Urinary bladder (tissue), 3 donors: ENCODE measurements at regions not wholly inside any gene's neighbourhood (a gene's known extent, or its start where the extent isn't known, plus 50 kb on each side); places are given as distances from the start of the nearest gene placed in this dataset.
"Not testable (repeated sequence)": the region's sequence is repeated elsewhere in the genome, so short reads cannot be mapped to it uniquely, and the experiment has no call there.

Source experiments
- DNase-seq: peaks from one replicate; pipeline ENCODE4 v3.0.0-alpha.2; 2015; ENCODE audit errors: extremely low spot score
- H3K27ac ChIP-seq: one replicate; pipeline ENCODE4 v1.5.1; 2013; ENCODE audit warnings: low read depth, mild to moderate bottlenecking, moderate library complexity
- H3K36me3 ChIP-seq: one replicate; pipeline ENCODE4 v1.6.1; 2013; ENCODE audit warnings: mild to moderate bottlenecking, moderate library complexity; ENCODE audit not compliant: insufficient read depth
- H3K4me1 ChIP-seq: one replicate; pipeline ENCODE4 v1.6.1; 2013; ENCODE audit warnings: mild to moderate bottlenecking, moderate library complexity; ENCODE audit not compliant: insufficient read depth
- H3K4me3 ChIP-seq: one replicate; pipeline ENCODE4 v1.5.1; 2013; ENCODE audit warnings: low read depth, low read length
- WGBS: extraction: QIAGEN DNeasy Blood & Tissue Kit; methylation state at CpG from one replicate; pipeline ENCODE4 v1.1.7; 2013; 5-methylcytosine and 5-hydroxymethylcytosine counted together
- donor health status: healthy with polysubstance abuse.
- donor health status: healthy.

DNA sequence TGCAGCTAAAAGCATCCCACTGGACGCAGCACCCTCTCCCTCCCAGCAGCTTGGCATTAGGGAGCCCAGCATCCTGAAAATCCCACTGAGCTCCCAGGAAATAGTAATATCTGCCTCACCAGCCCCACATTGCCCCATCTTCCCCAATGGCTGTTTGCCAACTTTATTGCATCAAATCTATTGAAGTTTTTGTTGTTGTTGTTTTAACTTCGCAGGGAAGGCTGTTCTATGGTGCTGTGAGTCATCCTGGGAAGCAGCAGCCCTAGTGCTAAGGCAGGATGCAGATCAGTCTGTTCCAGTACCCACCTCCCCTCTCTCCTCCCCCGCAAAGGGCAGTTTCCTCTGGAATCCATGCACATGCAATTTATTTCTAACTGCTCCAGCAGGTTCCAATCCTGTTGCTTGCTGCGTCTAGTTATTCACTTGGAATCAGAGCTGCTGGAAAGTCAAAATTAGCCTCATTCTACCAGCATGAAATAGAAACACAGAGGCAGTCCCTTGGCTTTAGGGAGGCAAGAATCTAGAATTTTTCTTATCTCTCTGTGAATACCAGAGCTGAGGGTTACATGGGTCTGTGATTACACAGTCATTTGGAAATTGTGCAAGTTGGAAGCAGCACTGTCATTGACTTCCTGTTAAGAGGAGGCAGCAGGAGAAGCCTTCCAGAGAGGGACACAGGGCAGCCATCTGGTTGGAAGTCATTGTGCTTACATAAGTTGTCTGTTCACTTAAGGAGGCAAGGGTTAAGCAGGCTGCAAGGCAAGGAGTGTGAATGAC, 115.9 kb upstream of the CACUL1 start:
- Histone ChIP-seq H3K4me3 (no peak overlapping the region), H3K27ac (no peak overlapping the region), H3K36me3 (no peaks in the 10 kb centered on the region), H3K4me1 (no peaks in the 10 kb centered on the region)
- DNase-seq: peak; percentile 4
- WGBS: 31% methylated on average over 4 of the region's 4 CpGs

DNA sequence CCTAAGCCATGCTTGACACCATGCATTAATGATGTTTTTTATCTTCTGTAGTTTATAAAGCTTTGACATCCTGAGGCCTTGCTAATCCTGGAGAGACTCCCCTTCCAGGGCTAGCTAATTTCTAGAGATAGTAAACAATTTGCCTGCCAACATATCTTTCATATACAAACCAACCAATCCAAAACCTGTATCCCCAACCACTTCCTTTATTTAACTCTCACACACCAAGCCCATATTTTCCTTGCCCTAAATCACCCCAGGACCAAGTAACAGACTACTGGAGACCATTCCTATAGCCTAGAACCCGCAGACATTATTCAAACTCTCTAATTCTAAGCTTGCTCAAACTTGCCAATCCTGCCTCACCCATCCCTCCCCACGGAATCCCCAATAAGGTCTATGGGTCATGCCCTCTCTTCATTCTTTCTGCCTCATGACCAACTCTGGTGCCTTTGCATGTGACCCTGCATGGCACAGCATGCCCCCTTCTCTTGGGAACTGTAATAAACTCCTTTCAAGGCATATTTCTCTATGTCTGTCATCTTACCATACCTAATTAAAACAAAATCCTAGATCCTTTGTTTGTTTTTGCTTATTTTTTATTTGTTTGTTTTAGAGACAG, 116.6 kb upstream of the CACUL1 start:
- no peaks in the 10 kb centered on the region for H3K4me1 ChIP-seq
- whole genome bisulfite sequencing: 77% methylated on average over 2 of the region's 2 CpGs
- DNase-seq: no peak
- no peak overlapping the region for H3K27ac ChIP-seq
- no peaks in the 10 kb centered on the region for H3K36me3 ChIP-seq
- no peak overlapping the region for H3K4me3 ChIP-seq

DNA sequence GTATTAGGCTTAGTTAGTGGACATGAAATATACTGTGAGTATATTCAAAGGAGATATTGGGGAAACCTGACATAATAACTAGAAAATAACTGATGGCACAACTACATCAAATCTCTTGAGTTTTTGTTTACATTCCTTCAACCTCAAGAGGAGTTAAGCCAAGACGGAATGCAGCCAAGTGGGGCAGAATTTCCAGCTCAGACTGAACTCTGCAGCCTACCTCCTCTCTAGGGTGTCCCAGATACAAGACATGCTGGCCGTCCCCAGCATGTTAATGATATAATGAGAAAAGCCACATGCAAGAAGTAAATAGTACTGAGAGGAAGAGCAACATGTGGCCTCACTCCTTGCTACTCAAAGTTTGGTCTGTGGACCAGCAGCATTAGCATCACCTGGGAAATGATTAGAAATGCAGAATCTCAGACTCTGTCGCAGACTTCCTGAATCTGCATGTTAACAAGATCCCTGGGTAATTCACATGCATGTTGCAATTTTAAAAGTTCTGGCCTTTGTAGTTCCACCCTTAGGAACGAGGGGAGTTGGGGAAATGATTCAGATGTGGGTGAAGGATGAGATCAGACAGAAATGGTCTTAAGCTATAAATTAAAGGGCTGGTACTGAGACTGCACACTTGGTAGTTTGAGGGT, 118.4 kb upstream of the CACUL1 start:
- no peaks in the 10 kb centered on the region for H3K4me1 ChIP-seq
- H3K36me3 ChIP-seq: no peaks in the 10 kb centered on the region
- 26% methylated on average over 4 of the region's 4 CpGs for WGBS
- DNase-seq: no peak
- H3K27ac ChIP-seq: no peak overlapping the region
- H3K4me3 ChIP-seq: no peak overlapping the region

GRCh38 chr10:118873738-118874105, 119.0 kb upstream of the CACUL1 start:
- 82% methylated on average over 2 of the region's 2 CpGs for WGBS
- no peak overlapping the region for H3K4me3 ChIP-seq
- no peak overlapping the region for H3K27ac ChIP-seq
- DNase-seq: no peak
- H3K4me1 ChIP-seq: no peaks in the 10 kb centered on the region
- no peaks in the 10 kb centered on the region for H3K36me3 ChIP-seq

GRCh38 chr10:118874171-118874570, 119.4 kb upstream of the CACUL1 start:
- Histone ChIP-seq H3K27ac (no peak overlapping the region), H3K36me3 (no peaks in the 10 kb centered on the region), H3K4me3 (no peak overlapping the region), H3K4me1 (no peaks in the 10 kb centered on the region)
- DNase-seq: no peak
- 77% methylated on average over 2 of the region's 2 CpGs for WGBS

DNA sequence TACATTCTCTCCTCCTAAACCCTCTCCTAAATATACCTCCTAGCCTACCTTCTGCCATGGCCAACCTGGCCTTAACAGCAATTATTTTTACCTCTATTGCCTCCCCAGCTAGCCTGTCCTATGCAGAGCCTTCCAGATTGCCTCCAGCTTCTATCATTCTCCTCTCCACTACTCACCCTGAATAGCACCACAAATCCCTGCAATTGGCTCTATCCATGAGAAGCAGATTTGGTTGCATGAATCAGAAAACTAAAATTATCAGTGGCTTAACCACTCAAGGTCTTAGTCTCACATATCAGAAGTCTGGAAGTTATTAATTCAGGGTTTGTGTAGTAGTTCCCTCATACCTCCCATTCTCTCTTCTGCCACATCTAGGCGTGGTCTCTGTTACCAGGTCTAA, 120.3 kb upstream of the CACUL1 start:
- Histone ChIP-seq H3K4me3 (no peak overlapping the region), H3K36me3 (no peaks in the 10 kb centered on the region), H3K4me1 (no peaks in the 10 kb centered on the region), H3K27ac (no peak overlapping the region)
- DNase-seq: no peak
- WGBS: 89% methylated on average over 1 of the region's 1 CpG

GRCh38 chr10:118882741-118883140, 128.0 kb upstream of the CACUL1 start:
- no peak for DNase-seq
- H3K4me1 ChIP-seq: no peaks in the 10 kb centered on the region
- WGBS: 89% methylated on average over 2 of the region's 2 CpGs

GRCh38 chr10:118892255-118892654, 137.3 kb upstream of the NANOS1 start:
- no peak for DNase-seq
- Histone ChIP-seq H3K36me3 (no peaks in the 10 kb centered on the region), H3K27ac (no peak overlapping the region), H3K4me3 (no peak overlapping the region), H3K4me1 (no peaks in the 10 kb centered on the region)
- WGBS: 35% methylated on average over 1 of the region's 1 CpG

More at GRCh38 chr10:118882741-118883140, 128.0 kb upstream of the CACUL1 start:
- Histone ChIP-seq H3K4me3 (no peak overlapping the region), H3K36me3 (no peaks in the 10 kb centered on the region), H3K27ac (no peak overlapping the region)

DNA sequence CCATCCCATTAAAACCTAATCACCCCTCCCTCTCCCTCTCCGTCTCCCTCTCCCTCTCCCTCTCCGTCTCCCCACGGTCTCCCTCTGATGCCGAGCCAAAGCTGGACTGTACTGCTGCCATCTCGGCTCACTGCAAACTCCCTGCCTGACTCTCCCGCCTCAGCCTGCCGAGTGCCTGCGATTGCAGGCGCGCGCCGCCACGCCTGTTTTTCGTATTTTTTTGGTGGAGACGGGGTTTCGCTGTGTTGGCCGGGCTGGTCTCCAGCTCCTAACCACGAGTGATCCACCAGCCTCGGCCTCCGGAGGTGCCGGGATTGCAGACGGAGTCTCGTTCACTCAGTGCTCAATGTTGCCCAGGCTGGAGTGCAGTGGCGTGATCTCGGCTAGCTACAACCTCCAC, 134.6 kb upstream of the NANOS1 start:
- not testable (repeated sequence) for DNase-seq, H3K4me3 ChIP-seq, H3K27ac ChIP-seq, H3K4me1 ChIP-seq, H3K36me3 ChIP-seq
- 94% methylated on average over 24 of the region's 25 CpGs for WGBS

DNA sequence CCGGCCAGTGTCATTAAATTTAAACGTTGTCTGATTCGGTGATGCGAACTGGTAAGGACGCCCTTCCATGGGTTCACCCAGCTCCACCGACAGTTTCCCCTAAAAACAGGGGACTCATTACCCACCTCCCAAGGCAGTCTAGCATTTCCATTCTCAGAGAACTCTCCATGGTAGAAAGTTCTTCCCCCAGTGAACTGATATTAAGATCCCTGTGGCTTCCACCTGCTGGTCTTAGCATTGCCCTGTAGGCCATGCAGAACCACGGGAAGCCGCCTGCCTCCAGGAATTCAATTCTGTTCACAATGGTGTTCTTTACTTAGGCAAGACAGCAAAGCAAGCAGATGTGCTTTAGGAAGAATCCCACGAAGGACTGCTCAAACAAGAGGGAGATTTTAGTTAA, 128.9 kb upstream of the NANOS1 start:
- Histone ChIP-seq H3K4me3 (no peak overlapping the region), H3K27ac (no peak overlapping the region), H3K36me3 (no peaks in the 10 kb centered on the region), H3K4me1 (no peaks in the 10 kb centered on the region)
- 83% methylated on average over 9 of the region's 9 CpGs for whole genome bisulfite sequencing
- DNase-seq: no peak

- Histone ChIP-seq H3K4me1 (no peaks in the 10 kb centered on the region), H3K36me3 (no peaks in the 10 kb centered on the region), H3K4me3 (no peak overlapping the region), H3K27ac (no peak overlapping the region)
- WGBS: 75% methylated on average over 4 of the region's 4 CpGs
- DNase-seq: no peak
These were observed 128.1 kb upstream of the NANOS1 start for GRCh38 chr10:118901380-118901779.

- no peaks in the 10 kb centered on the region for H3K36me3 ChIP-seq
- no peaks in the 10 kb centered on the region for H3K4me1 ChIP-seq
- WGBS: 72% methylated on average over 4 of the region's 4 CpGs
- H3K4me3 ChIP-seq: no peak overlapping the region
- DNase-seq: no peak
- no peak overlapping the region for H3K27ac ChIP-seq
These were observed 127.6 kb upstream of the NANOS1 start for GRCh38 chr10:118901906-118902305.

DNA sequence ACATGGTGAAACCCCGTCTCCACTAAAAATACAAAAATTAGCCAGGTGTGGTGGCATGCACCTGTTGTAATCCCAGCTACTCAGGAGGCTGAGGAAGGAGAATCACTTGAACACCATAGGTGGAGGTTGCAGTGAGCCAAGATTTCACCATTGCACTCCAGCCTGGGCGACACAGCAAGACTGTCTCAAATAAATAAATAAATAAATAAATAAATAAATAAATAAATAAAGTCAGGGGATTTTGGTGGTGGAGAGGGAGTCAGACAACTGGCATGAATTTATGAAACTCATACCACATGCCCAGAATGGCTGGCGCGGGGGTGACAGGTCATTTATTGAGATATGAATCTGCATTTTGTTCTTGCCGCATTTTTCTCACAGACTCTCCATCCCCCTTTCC, 126.9 kb upstream of the NANOS1 start:
- WGBS: 92% methylated on average over 5 of the region's 5 CpGs
- H3K4me1 ChIP-seq, H3K36me3 ChIP-seq, DNase-seq, H3K4me3 ChIP-seq, H3K27ac ChIP-seq: not testable (repeated sequence)

DNA sequence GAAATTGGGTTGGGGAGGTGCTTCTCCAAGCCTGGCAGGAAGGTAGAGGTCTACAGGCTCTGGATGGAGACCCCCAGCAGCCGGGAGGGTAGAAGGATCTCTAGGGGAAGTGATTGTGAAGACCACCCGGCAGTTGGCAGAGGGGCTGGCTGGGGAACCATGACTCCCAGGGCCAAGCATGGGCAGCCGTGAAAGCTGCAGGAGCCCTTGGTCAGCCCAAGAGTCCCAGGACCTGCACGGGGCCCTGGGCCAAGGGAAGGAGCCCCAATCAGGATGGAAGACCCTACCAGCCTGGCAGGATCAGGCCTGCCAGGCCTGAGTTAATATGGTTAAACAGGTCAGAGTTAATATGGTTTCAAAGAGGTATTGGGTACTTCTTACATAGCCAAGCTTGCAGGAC, 126.3 kb upstream of the NANOS1 start:
- Histone ChIP-seq H3K4me3 (no peak overlapping the region), H3K27ac (no peak overlapping the region), H3K4me1 (no peaks in the 10 kb centered on the region), H3K36me3 (no peaks in the 10 kb centered on the region)
- WGBS: 85% methylated on average over 4 of the region's 4 CpGs
- DNase-seq: no peak
